Hepatocyte (in vitro differentiated cells): ENCODE measurements at regions not wholly inside any gene's neighbourhood (a gene's known extent, or its start where the extent isn't known, plus 50 kb on each side); places are given as distances from the start of the nearest gene placed in this dataset.

Source experiments
- DNase-seq: peaks from one replicate; pipeline ENCODE4 v3.0.0-alpha.2; 2016; ENCODE audit warnings: low spot score
- H2AFZ ChIP-seq: fragments of 200-600 bp; sonication (generic); 2 replicates; pipeline ENCODE4 v1.6.0; 2016; ENCODE audit warnings: antibody characterized with exemption, mild to moderate bottlenecking
- H3K27ac ChIP-seq: fragments of 200-600 bp; sonication (generic); 2 replicates; pipeline ENCODE4 v1.5.1; 2016; ENCODE audit warnings: mild to moderate bottlenecking
- H3K27me3 ChIP-seq: fragments of 200-600 bp; sonication (generic); 2 replicates; pipeline ENCODE4 v1.6.1; 2016
- H3K36me3 ChIP-seq: fragments of 200-600 bp; sonication (generic); replicated peaks from 2 replicates; pipeline ENCODE4 v1.5.1; 2016; ENCODE audit warnings: low read depth; ENCODE audit not compliant: insufficient read depth
- H3K4me1 ChIP-seq: fragments of 200-600 bp; sonication (generic); 2 replicates; pipeline ENCODE4 v1.5.1; 2016; ENCODE audit warnings: mild to moderate bottlenecking, moderate library complexity; ENCODE audit not compliant: insufficient read depth
- H3K4me2 ChIP-seq: fragments of 200-600 bp; sonication (generic); 2 replicates; pipeline ENCODE4 v1.6.0; 2016
- H3K4me3 ChIP-seq: fragments of 200-600 bp; sonication (generic); 2 replicates; pipeline ENCODE4 v1.5.1; 2016; ENCODE audit warnings: mild to moderate bottlenecking
- H3K79me2 ChIP-seq: fragments of 200-600 bp; sonication (generic); 2 replicates; pipeline ENCODE4 v1.6.0; 2017; ENCODE audit warnings: mild to moderate bottlenecking
- H3K9me2 ChIP-seq: fragments of 200-600 bp; sonication (generic); replicated peaks from 2 replicates; pipeline ENCODE4 v1.6.0; 2017; ENCODE audit warnings: mild to moderate bottlenecking; ENCODE audit not compliant: insufficient read depth
- H3K9me3 ChIP-seq: fragments of 200-600 bp; sonication (generic); 2 replicates; pipeline ENCODE4 v1.5.1; 2016; ENCODE audit warnings: low read depth, mild to moderate bottlenecking
- H4K20me1 ChIP-seq: fragments of 200-600 bp; sonication (generic); 2 replicates; pipeline ENCODE4 v1.6.0; 2016; ENCODE audit warnings: mild to moderate bottlenecking; ENCODE audit not compliant: insufficient read depth, poor library complexity, severe bottlenecking
- EZH2 ChIP-seq: fragments of 200-600 bp; sonication (generic); IDR thresholded peaks from 2 replicates; pipeline ENCODE4 v1.6.1; 2016; ENCODE audit warnings: antibody characterized with exemption, mild to moderate bottlenecking, borderline replicate concordance
- EZH2phosphoT487 ChIP-seq: fragments of 200-600 bp; sonication (generic); IDR thresholded peaks from one replicate; pipeline ENCODE4 v1.6.1; 2018; ENCODE audit warnings: antibody characterized with exemption, mild to moderate bottlenecking, low read depth, moderate library complexity; ENCODE audit not compliant: unreplicated experiment, severe bottlenecking
- WGBS: methylation state at CpG from one replicate; pipeline ENCODE4 v1.1.6; 2016; ENCODE audit warnings: low lambda C conversion rate; ENCODE audit errors: missing lambda C conversion rate; 5-methylcytosine and 5-hydroxymethylcytosine counted together
- TF ChIP-seq, protein P1 (sequence below): fragments of 200-600 bp; sonication (generic); IDR thresholded peaks from 2 replicates; pipeline ENCODE4 v1.5.1; 2016; ENCODE audit warnings: antibody characterized with exemption, mild to moderate bottlenecking; ENCODE audit not compliant: poor library complexity

- TF ChIP-seq, protein P1, sequence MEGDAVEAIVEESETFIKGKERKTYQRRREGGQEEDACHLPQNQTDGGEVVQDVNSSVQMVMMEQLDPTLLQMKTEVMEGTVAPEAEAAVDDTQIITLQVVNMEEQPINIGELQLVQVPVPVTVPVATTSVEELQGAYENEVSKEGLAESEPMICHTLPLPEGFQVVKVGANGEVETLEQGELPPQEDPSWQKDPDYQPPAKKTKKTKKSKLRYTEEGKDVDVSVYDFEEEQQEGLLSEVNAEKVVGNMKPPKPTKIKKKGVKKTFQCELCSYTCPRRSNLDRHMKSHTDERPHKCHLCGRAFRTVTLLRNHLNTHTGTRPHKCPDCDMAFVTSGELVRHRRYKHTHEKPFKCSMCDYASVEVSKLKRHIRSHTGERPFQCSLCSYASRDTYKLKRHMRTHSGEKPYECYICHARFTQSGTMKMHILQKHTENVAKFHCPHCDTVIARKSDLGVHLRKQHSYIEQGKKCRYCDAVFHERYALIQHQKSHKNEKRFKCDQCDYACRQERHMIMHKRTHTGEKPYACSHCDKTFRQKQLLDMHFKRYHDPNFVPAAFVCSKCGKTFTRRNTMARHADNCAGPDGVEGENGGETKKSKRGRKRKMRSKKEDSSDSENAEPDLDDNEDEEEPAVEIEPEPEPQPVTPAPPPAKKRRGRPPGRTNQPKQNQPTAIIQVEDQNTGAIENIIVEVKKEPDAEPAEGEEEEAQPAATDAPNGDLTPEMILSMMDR, result no peak
- TF ChIP-seq EZH2 (no peak), EZH2phosphoT487 (no peak)
- H2AFZ ChIP-seq, result no peak overlapping the region
Observed at GRCh38 chr6:144615870-144616269, 330.7 kb downstream of the UTRN start.

DNA sequence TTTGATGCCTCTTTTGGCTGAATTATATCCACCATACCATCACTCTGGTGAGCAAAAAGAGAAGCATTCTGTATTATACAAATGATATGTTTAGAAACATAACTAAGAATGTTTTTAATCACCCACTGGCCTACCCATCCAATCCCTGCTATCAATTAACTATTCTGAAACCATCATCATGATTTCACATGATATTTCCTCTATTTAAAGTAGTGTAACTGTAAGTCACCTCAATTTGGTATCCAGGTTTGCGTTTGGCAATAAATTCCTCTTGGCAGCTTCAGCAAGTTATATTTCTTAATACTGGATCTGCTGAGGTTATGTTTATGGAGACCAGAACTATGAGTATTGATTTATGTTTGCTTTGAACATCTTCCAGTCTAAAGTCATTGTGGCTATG is 332.1 kb downstream of the UTRN start:
- Histone ChIP-seq H3K9me2 (no peaks in the 10 kb centered on the region), H3K4me2 (no peak overlapping the region), H4K20me1 (no peaks in the 10 kb centered on the region), H3K36me3 (no peaks in the 10 kb centered on the region), H3K4me3 (no peak overlapping the region), H3K4me1 (no peaks in the 10 kb centered on the region), H2AFZ (no peak overlapping the region), H3K27ac (no peak overlapping the region), H3K79me2 (no peaks in the 10 kb centered on the region), H3K9me3 (no peaks in the 10 kb centered on the region), H3K27me3 (no peaks in the 10 kb centered on the region)
- TF ChIP-seq, protein P1, result no peak
- TF ChIP-seq EZH2 (no peak), EZH2phosphoT487 (no peak)
- 92% methylated on average over 1 of the region's 1 CpG for WGBS
- no peak for DNase-seq

More at GRCh38 chr6:144615870-144616269, 330.7 kb downstream of the UTRN start:
- no peaks in the 10 kb centered on the region for H3K9me2 ChIP-seq
- no peak overlapping the region for H3K4me3 ChIP-seq
- H3K36me3 ChIP-seq, result no peaks in the 10 kb centered on the region
- H3K79me2 ChIP-seq, result no peaks in the 10 kb centered on the region
- WGBS, result 98% methylated on average over 2 of the region's 2 CpGs
- DNase-seq, result no peak
- no peak overlapping the region for H3K27ac ChIP-seq
- no peaks in the 10 kb centered on the region for H3K9me3 ChIP-seq
- no peak overlapping the region for H3K4me2 ChIP-seq
- H3K27me3 ChIP-seq, result no peaks in the 10 kb centered on the region
- H4K20me1 ChIP-seq, result no peaks in the 10 kb centered on the region
- no peaks in the 10 kb centered on the region for H3K4me1 ChIP-seq

DNA sequence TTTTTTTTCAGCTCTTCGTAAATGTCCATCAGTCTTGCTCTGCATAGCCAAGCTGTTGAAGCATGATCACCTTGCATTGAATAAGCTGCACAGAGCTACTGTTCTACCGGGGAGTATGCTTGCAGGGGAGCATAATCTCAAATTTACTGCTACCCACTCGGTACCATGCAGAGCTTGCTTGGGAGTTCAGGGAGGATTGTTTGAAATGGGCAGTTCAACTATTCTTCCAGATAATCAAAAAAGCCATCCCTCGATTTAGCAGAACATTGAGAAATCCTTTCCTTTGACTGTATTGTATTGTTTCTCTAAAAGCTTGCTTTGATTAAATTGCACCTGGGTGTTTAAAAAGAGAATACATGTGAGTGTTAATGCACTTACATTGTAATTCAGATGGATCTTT is 332.6 kb downstream of the UTRN start:
- H2AFZ ChIP-seq, result no peak overlapping the region
- H3K27ac ChIP-seq, result no peak overlapping the region
- H3K9me2 ChIP-seq, result no peaks in the 10 kb centered on the region
- WGBS, result 75% methylated on average over 4 of the region's 4 CpGs
- H4K20me1 ChIP-seq, result no peaks in the 10 kb centered on the region
- no peaks in the 10 kb centered on the region for H3K36me3 ChIP-seq
- H3K4me1 ChIP-seq, result no peaks in the 10 kb centered on the region
- no peak for DNase-seq
- H3K4me2 ChIP-seq, result no peak overlapping the region
- H3K27me3 ChIP-seq, result no peaks in the 10 kb centered on the region
- no peaks in the 10 kb centered on the region for H3K9me3 ChIP-seq
- no peak for TF ChIP-seq EZH2phosphoT487
- TF ChIP-seq, protein P1, result no peak
- TF ChIP-seq EZH2, result no peak
- no peaks in the 10 kb centered on the region for H3K79me2 ChIP-seq
- H3K4me3 ChIP-seq, result no peak overlapping the region

- no peaks in the 10 kb centered on the region for H3K36me3 ChIP-seq
- no peak overlapping the region for H2AFZ ChIP-seq
- H3K27ac ChIP-seq, result no peak overlapping the region
- H3K9me2 ChIP-seq, result no peaks in the 10 kb centered on the region
- TF ChIP-seq EZH2, result no peak
- TF ChIP-seq, protein P1, result no peak
- TF ChIP-seq EZH2phosphoT487, result no peak
- no peak overlapping the region for H3K4me3 ChIP-seq
- no peaks in the 10 kb centered on the region for H3K4me1 ChIP-seq
- H3K27me3 ChIP-seq, result no peaks in the 10 kb centered on the region
- WGBS, result 75% methylated on average over 2 of the region's 2 CpGs
- no peak overlapping the region for H3K4me2 ChIP-seq
- no peaks in the 10 kb centered on the region for H3K79me2 ChIP-seq
- no peaks in the 10 kb centered on the region for H4K20me1 ChIP-seq
- no peak for DNase-seq
- no peaks in the 10 kb centered on the region for H3K9me3 ChIP-seq
Observed at GRCh38 chr6:144619966-144620365, 334.8 kb downstream of the UTRN start.
